GM18873 (cell line): ENCODE measurements at regions not wholly inside any gene's neighbourhood (a gene's known extent, or its start where the extent isn't known, plus 50 kb on each side); places are given as distances from the start of the nearest gene placed in this dataset.
"Not testable (repeated sequence)": the region's sequence is repeated elsewhere in the genome, so short reads cannot be mapped to it uniquely, and the experiment has no call there.

ENCODE experiments used
- ATAC-seq: cut with Tn5 transposase; IDR thresholded peaks from one replicate; pipeline ENCODE4 v1.9.1; 2021; ENCODE audit warnings: mild to moderate bottlenecking, moderate library complexity, moderate number of reproducible peaks; ENCODE audit not compliant: unreplicated experiment, low FRiP score

- ATAC-seq, result no peak
Observed at GRCh38 chr9:108766626-108767161, 89.1 kb downstream of the ACTL7B start.

GRCh38 chr9:108765265-108765664 lies 90.5 kb downstream of the ACTL7B start:
- ATAC-seq, result no peak

GRCh38 chr9:108762348-108763055 lies 93.3 kb downstream of the ACTL7B start:
- ATAC-seq, result no peak

DNA sequence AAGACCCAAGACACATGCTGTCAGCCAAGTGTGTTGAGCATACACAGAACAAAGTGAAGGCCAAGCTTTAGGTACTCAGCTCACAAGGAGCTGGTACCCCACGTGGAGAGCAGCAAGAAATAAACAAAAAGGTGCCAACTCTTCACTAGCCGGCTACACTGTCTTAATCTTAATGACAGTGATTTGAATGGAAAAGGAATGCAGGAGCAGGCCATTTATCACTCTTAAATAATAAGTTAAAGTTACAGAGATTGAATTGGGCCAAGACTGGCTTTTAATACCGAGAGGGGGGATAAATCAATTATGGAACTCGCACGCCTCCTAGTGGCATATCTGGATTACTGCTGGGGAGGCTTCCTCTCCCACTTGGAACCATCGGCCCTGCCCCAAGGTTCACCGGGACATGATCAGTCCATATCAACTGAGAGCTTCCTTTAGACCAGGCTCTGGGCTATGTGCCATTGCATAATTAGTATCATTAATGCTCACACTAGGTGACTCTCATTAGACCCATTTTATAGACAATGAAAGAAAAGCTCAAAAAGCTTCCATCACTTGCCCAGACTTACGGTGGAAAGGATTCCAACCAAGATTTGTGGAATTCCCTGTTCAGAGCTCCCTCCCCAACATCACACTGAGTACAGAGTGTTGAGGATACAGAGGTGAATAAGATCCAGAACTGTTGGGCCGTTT lies 94.0 kb downstream of the ACTL7B start:
- ATAC-seq, result no peak

DNA sequence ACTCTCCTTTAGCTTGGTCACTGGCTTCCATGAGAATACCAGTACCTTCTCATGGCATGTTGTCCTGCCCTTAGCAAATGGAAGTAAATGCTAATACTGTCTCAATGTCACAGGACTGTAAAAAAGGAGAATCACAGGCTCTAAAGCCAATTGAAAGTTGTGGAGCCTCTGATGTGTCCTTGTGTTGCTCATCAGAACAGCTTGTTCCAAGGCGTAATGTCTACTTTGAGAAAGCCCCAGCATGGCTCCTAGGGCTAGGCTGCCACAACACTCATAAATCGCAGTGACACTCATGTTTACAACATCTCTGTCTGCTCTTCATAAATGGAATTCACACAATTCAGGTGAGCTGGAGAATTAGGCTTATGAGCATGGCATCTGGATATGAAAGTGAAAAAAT lies 94.9 kb downstream of the ACTL7B start:
- no peak for ATAC-seq

DNA sequence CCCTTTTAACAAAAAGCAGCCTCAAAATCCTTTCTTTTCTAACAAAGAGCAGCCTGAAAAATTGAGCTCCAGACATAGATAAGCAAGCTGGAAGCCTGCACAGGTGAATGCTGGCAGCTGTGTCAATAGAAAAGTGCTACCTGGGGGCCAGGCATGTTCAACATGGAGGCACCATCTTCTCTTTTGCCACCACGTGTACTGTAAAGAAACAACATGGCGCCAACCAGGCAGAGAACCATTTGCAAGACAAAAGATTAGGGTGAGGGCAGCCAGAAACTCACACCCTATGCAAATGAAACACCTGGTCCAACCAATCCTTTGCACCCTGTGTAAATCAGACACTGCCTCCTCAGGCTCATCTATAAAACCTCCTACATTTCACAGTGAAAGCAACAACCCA lies 96.0 kb downstream of the ACTL7B start:
- no peak for ATAC-seq

- ATAC-seq, result no peak
Observed at GRCh38 chr9:108759399-108759798, 96.4 kb downstream of the ACTL7B start.

- ATAC-seq, result no peak
Observed at GRCh38 chr9:108756746-108757490, 98.9 kb downstream of the ACTL7B start.

GRCh38 chr9:108755979-108756378 lies 99.8 kb downstream of the ACTL7B start:
- ATAC-seq, result no peak

GRCh38 chr9:108751369-108751768 lies 104.4 kb downstream of the ACTL7B start:
- no peak for ATAC-seq

GRCh38 chr9:108750661-108751215 lies 105.0 kb downstream of the ACTL7B start:
- ATAC-seq, result no peak

DNA sequence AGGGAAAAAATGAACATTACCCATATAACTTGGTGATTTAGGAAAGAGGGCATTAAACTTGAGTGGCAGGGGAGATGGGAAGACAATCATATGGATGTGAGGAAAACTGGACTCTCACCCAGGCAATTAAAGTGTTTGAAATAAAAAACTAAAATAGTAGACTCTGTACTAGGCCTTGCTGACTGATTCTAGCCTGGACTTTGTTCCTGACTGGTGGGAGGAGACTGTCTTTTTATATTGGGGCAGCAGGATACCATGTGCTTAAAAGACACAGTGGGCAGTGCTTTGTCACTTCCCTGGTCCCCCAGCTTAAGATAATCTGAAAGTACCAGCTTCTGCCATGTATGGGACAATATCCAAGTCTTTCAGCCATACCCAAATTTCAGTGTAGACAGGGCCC lies 107.0 kb downstream of the ACTL7B start:
- ATAC-seq, result no peak

GRCh38 chr9:108746864-108747263 lies 108.9 kb downstream of the ACTL7B start:
- no peak for ATAC-seq

DNA sequence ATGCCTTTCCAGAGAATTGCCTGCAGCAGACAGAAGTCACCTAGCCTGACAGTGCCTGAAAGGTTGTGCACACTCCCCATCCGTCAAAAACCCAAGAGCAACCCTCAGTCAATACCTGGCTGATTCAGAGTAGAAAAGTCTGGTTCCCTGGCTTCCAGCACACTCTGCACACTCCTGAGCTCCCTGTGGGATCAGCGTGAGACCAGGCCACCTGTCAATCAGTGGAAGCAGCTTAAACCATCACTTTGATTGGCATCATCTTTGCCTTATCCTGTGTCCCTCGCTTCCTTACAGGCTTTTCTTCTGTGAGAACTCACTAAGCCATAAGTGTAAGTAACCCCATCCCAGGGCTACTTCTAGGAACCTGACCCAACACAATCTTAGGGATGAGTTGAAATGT lies 109.8 kb downstream of the ACTL7B start:
- no peak for ATAC-seq

GRCh38 chr9:108744641-108745040 lies 111.1 kb downstream of the ACTL7B start:
- ATAC-seq, result no peak

- ATAC-seq, result no peak
Observed at GRCh38 chr9:108743901-108744371, 111.8 kb downstream of the ACTL7B start.

- ATAC-seq, result no peak
Observed at GRCh38 chr9:108743416-108743815, 112.4 kb downstream of the ACTL7B start.

- no peak for ATAC-seq
Observed at GRCh38 chr9:108742191-108742590, 113.6 kb downstream of the ACTL7B start.

DNA sequence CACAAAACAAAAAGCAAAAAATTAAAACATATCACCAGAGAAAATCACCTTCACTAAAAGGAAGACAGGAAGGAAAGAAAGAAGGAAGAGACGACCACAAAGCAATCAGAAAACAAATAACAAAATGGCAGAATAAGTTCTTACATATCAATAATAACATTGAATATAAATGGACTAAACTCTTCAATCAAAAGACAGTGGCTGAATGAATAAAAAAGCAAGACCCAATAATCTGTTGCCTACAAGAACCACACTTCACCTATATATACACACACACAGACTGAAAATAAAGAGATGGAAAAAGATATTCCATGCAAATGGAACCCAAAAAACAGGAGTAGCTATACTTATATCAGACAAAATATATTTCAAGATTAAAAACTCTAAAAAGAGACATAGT lies 124.5 kb downstream of the ACTL7B start:
- ATAC-seq, result not testable (repeated sequence)

DNA sequence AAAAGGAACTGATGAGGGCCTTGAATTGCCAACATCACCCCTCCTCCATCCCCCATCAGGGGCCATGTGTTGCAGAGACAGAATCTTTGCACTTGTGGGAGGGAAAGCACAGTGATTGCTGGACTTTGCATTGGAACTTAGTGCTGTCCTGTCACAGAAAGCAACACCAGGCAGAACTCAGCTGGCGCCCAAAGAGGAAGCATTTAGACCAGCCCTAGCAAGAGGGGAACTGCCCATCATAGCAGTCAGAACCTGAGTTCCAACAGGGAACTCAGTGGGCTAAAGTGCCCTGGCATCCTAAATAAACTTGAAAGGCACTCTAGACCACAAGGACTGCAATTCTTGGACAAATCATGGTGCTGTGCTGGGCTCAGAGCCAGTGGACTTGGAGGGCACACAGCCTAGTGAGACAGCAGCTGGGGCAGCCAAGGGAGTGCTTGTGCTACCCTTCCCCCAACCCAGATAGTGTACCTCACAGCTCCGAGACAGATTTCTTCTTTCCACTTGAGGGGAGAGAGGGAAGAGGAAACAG lies 128.1 kb downstream of the ACTL7B start:
- ATAC-seq, result no peak

- no peak for ATAC-seq
Observed at GRCh38 chr9:108724652-108725051, 131.1 kb downstream of the ACTL7B start.
